B cell (primary cell): ENCODE measurements at regions not wholly inside any gene's neighbourhood (a gene's known extent, or its start where the extent isn't known, plus 50 kb on each side); places are given as distances from the start of the nearest gene placed in this dataset.

Experiments used
- ATAC-seq: fragments of 200-7000 bp; cut with Tn5 transposase; one replicate; pipeline ENCODE4 v1.10.0; 2021; ENCODE audit warnings: low read depth, mild to moderate bottlenecking, moderate number of reproducible peaks, moderate library complexity
- CTCF ChIA-PET: fragments of 350-600 bp; sonication (Branson Sonifier 250); formaldehyde crosslinking; loops from one replicate; lab custom pipeline; 2021; ENCODE audit warnings: antibody characterized with exemption, inconsistent platforms; lab: Charles Lee
- POLR2A ChIA-PET: fragments of 350-600 bp; sonication (Branson Sonifier 250); formaldehyde crosslinking; loops from one replicate; lab custom pipeline; 2021; ENCODE audit warnings: antibody characterized with exemption; lab: Charles Lee
- DNase-seq: peaks from one replicate; pipeline ENCODE4 v3.0.0; 2013
- H2AFZ ChIP-seq: 2 replicates; pipeline ENCODE4 v1.6.1; 2012; ENCODE audit warnings: mild to moderate bottlenecking, low read depth, low read length; ENCODE audit not compliant: insufficient read depth, poor library complexity, severe bottlenecking
- H3K27ac ChIP-seq, 2 donors: 1 replicate in 1 of 2; 2 replicates in 1 of 2; pipeline ENCODE4 v1.5.1; 2012 to 2013; ENCODE audit warnings: low read length in 2 of 2, mild to moderate bottlenecking in 2 of 2, moderate library complexity in 1 of 2
- H3K27me3 ChIP-seq, 4 experiments: fragments of 200-600 bp in 1 of 4; sonication (generic) in 1 of 4; replicated peaks in 1 of 4; 1 replicate in 2 of 4; 2 replicates in 2 of 4; pipeline versions ENCODE4 v1.6.1 to v1.7.0; 2013 to 2016; ENCODE audit warnings: low read length in 3 of 4, mild to moderate bottlenecking in 2 of 4, mixed read lengths in 1 of 4, moderate library complexity in 1 of 4; ENCODE audit not compliant: insufficient read depth in 4 of 4, control insufficient read depth in 3 of 4; ENCODE audit errors: control extremely low read depth in 1 of 4
- H3K36me3 ChIP-seq, 2 experiments: replicated peaks in 1 of 2; 1 replicate in 1 of 2; 2 replicates in 1 of 2; pipeline versions ENCODE4 v1.6.1 to v1.7.1; 2013; ENCODE audit warnings: low read length in 1 of 2; ENCODE audit not compliant: insufficient read depth in 2 of 2, control insufficient read depth in 1 of 2; ENCODE audit errors: control extremely low read depth in 1 of 2, extremely low read depth in 1 of 2
- H3K4me1 ChIP-seq, 2 donors: fragments of 200-600 bp in 1 of 2; sonication (generic) in 1 of 2; 1 replicate in 1 of 2; 2 replicates in 1 of 2; pipeline versions ENCODE4 v1.5.1 to v1.6.1; 2013 to 2017; ENCODE audit warnings: low read length in 2 of 2; ENCODE audit not compliant: control insufficient read depth in 2 of 2, insufficient read depth in 2 of 2
- H3K4me2 ChIP-seq: replicated peaks from 2 replicates; pipeline ENCODE3; 2012; ENCODE audit warnings: mild to moderate bottlenecking, low read depth, low read length; ENCODE audit not compliant: poor library complexity, severe bottlenecking
- H3K4me3 ChIP-seq, 5 experiments: fragments of 200-600 bp in 1 of 5; sonication (generic) in 1 of 5; 1 replicate in 3 of 5; 2 replicates in 2 of 5; pipeline versions ENCODE4 v1.5.1 to v1.7.0; 2011 to 2016; ENCODE audit warnings: low read length in 4 of 5, mild to moderate bottlenecking in 4 of 5, low read depth in 2 of 5, control low read depth in 1 of 5, moderate library complexity in 1 of 5; ENCODE audit not compliant: insufficient read depth in 1 of 5; ENCODE audit errors: control extremely low read depth in 1 of 5, extremely low read depth in 1 of 5
- H3K79me2 ChIP-seq: fragments of 200-600 bp; sonication (generic); one replicate; pipeline ENCODE4 v1.6.0; 2016; ENCODE audit warnings: low read length; ENCODE audit not compliant: control insufficient read depth, insufficient read depth
- H3K9ac ChIP-seq: fragments of 200-600 bp; sonication (generic); 2 replicates; pipeline ENCODE4 v1.6.1; 2017; ENCODE audit warnings: mild to moderate bottlenecking, low read length, moderate library complexity
- H3K9me3 ChIP-seq, 3 donors: one replicate each; pipeline versions ENCODE4 v1.6.1 to v1.7.1; 2013; ENCODE audit warnings: low read length in 2 of 3; ENCODE audit not compliant: control insufficient read depth in 2 of 3, insufficient read depth in 1 of 3; ENCODE audit errors: control extremely low read depth in 1 of 3
- H4K20me1 ChIP-seq: 2 replicates; pipeline ENCODE4 v1.6.0; 2012; ENCODE audit warnings: mild to moderate bottlenecking, low read length; ENCODE audit not compliant: insufficient read depth, control insufficient read depth, poor library complexity, severe bottlenecking
- H3K27ac Mint-ChIP-seq: one replicate; pipeline ENCODE4 v1.8.0; 2021; ENCODE audit warnings: mixed read lengths
- H3K27me3 Mint-ChIP-seq: one replicate; pipeline ENCODE4 v1.8.0; 2021; ENCODE audit warnings: mixed read lengths
- H3K4me1 Mint-ChIP-seq: one replicate; pipeline ENCODE4 v1.8.0; 2021; ENCODE audit warnings: mixed read lengths
- H3K4me3 Mint-ChIP-seq: one replicate; pipeline ENCODE4 v1.8.0; 2021; ENCODE audit warnings: mixed read lengths
- H3K9me3 Mint-ChIP-seq: one replicate; pipeline ENCODE4 v1.8.0; 2022; ENCODE audit warnings: mixed read lengths; ENCODE audit not compliant: insufficient read depth
- CTCF ChIP-seq: fragments of 200-600 bp; IDR thresholded peaks from one replicate; pipeline ENCODE4 v1.8.0; 2022; ENCODE audit warnings: antibody characterized with exemption, mild to moderate bottlenecking
- EZH2 ChIP-seq: IDR thresholded peaks from 2 replicates; pipeline ENCODE4 v1.6.1; 2012; ENCODE audit warnings: borderline replicate concordance, low read depth, mild to moderate bottlenecking, moderate library complexity, low read length; ENCODE audit not compliant: insufficient read depth, poor library complexity, severe bottlenecking
- WGBS: methylation state at CpG from one replicate; pipeline ENCODE4 v1.1.5; 2013; ENCODE audit warnings: missing lambda C conversion rate; ENCODE audit not compliant: insufficient coverage; 5-methylcytosine and 5-hydroxymethylcytosine counted together
- intact Hi-C: fragments of 100-400 bp; cut with micrococcal nuclease; formaldehyde crosslinking; loops from one replicate; pipeline ENCODE4 v1.10.0; 2022

GRCh38 chr3:30984855-30985749 lies 90.6 kb upstream of the GADL1 start:
- POLR2A ChIA-PET = no interaction called here
- Histone ChIP-seq H3K9me3 (no peaks in the 10 kb centered on the region), H3K4me3 (no peak overlapping the region), H3K9ac (no peak overlapping the region), H2AFZ (no peak overlapping the region), H4K20me1 (no peaks in the 10 kb centered on the region), H3K4me2 (no peak overlapping the region), H3K4me1 (no peaks in the 10 kb centered on the region), H3K79me2 (no peaks in the 10 kb centered on the region), H3K36me3 (no peaks in the 10 kb centered on the region), H3K27me3 (no peaks in the 10 kb centered on the region), H3K27ac (no peak overlapping the region)
- WGBS = no CpG with 5 or more reads among the region's 4 CpGs
- CTCF ChIA-PET = no interaction called here
- Mint-ChIP-seq H3K9me3 (no peaks in the 10 kb centered on the region), H3K27me3 (peaks cover 19% of the 10 kb centered on the region), H3K4me1 (peaks cover 4% of the 10 kb centered on the region), H3K4me3 (no peak overlapping the region), H3K27ac (no peak overlapping the region)
- no peak for DNase-seq
- no peak for ATAC-seq
- TF ChIP-seq CTCF = no peak
- TF ChIP-seq EZH2 = no peak
- intact Hi-C loops = no loop called here

GRCh38 chr3:30986551-30986950 lies 92.1 kb upstream of the GADL1 start:
- DNase-seq = no peak
- Histone ChIP-seq H3K9me3 (no peaks in the 10 kb centered on the region), H3K4me2 (no peak overlapping the region), H3K9ac (no peak overlapping the region), H3K36me3 (no peaks in the 10 kb centered on the region), H3K4me3 (no peak overlapping the region), H2AFZ (no peak overlapping the region), H3K79me2 (no peaks in the 10 kb centered on the region), H3K27ac (no peak overlapping the region), H3K27me3 (no peaks in the 10 kb centered on the region), H3K4me1 (no peaks in the 10 kb centered on the region), H4K20me1 (no peaks in the 10 kb centered on the region)
- WGBS = 100% methylated on average over 2 of the region's 3 CpGs
- intact Hi-C loops = no loop called here
- H3K27ac Mint-ChIP-seq = no peak overlapping the region
- ATAC-seq = no peak
- H3K9me3 Mint-ChIP-seq = no peaks in the 10 kb centered on the region
- H3K4me3 Mint-ChIP-seq = no peak overlapping the region
- peaks cover 15% of the 10 kb centered on the region for H3K27me3 Mint-ChIP-seq
- ChIA-PET CTCF (no interaction called here), POLR2A (no interaction called here)
- peaks cover 4% of the 10 kb centered on the region for H3K4me1 Mint-ChIP-seq
- TF ChIP-seq CTCF (no peak), EZH2 (no peak)
